Ovary (tissue), 3 donors: ENCODE measurements at regions not wholly inside any gene's neighbourhood (a gene's known extent, or its start where the extent isn't known, plus 50 kb on each side); places are given as distances from the start of the nearest gene placed in this dataset.

Experiments
- POLR2A ChIP-seq: fragments of 450-650 bp; IDR thresholded peaks from one replicate; pipeline ENCODE4 v1.6.1; 2017; ENCODE audit warnings: antibody characterized with exemption, mild to moderate bottlenecking, moderate library complexity
- TF ChIP-seq, protein P1 (sequence below), 3 donors: fragments of 450-650 bp in 2 of 3; fragments of 200-600 bp in 1 of 3; IDR thresholded peaks; one replicate each; pipeline versions ENCODE4 v1.5.1 to v1.8.0; 2016 to 2022; ENCODE audit warnings: antibody characterized with exemption in 3 of 3, mild to moderate bottlenecking in 1 of 3
- donor health status: DM: no; HTN: no; CAD: no.

DNA sequence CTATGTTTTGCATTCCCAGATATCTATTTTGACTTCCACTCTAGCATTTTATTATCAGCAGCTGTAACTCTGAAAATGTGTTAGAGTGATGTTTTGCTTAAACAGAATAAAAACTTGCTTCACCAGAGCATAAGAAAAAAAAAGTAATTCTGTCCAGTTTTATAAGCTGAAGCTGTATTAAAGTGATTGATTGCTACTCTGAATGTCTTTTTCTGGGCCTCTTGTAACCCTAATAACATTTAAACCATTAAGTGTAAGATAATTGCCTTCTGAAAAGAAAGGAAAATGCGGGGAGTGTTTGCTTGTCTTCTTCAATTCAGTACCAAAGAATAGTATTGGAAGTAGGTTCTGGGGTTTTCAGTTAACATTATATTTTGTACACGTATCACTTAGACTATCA lies 57.9 kb upstream of the UBE2E1 start:
- TF ChIP-seq, protein P1, sequence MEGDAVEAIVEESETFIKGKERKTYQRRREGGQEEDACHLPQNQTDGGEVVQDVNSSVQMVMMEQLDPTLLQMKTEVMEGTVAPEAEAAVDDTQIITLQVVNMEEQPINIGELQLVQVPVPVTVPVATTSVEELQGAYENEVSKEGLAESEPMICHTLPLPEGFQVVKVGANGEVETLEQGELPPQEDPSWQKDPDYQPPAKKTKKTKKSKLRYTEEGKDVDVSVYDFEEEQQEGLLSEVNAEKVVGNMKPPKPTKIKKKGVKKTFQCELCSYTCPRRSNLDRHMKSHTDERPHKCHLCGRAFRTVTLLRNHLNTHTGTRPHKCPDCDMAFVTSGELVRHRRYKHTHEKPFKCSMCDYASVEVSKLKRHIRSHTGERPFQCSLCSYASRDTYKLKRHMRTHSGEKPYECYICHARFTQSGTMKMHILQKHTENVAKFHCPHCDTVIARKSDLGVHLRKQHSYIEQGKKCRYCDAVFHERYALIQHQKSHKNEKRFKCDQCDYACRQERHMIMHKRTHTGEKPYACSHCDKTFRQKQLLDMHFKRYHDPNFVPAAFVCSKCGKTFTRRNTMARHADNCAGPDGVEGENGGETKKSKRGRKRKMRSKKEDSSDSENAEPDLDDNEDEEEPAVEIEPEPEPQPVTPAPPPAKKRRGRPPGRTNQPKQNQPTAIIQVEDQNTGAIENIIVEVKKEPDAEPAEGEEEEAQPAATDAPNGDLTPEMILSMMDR (IDR thresholded peaks at IDR 0.05), result no peak
- TF ChIP-seq POLR2A, result no peak
